ENCODE measurements at regions not wholly inside any gene's neighbourhood (a gene's known extent, or its start where the extent isn't known, plus 50 kb on each side); places are given as distances from the start of the nearest gene placed in this dataset.

DNA sequence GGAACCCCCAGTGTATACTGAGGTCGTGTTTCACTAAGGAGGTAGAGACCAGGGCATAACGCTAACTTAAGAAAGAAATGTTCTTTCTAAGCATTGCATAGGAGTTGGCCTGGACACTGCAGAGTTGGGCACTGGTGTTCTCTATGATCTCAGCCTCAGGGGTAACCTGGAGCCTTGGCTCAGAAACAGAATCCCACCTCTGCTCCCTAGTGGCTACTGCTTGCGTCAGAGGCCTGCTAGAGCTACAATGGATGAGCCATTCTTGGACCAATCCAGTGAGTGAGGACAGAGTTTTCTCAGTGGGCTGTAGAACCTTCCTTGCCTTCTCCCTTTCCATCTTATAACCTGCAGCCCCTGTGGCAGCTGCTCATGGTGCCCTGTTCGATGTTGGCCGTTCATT lies 324.4 kb upstream of the CELF4 start:
- Mint-ChIP-seq H3K9me3 (no peaks in the 10 kb centered on the region), H3K36me3 (ENCODE audit: low read depth) (no peaks in the 10 kb centered on the region), H3K4me3 (no peak overlapping the region), H3K27me3 (ENCODE audit: insufficient read depth) (no peaks in the 10 kb centered on the region), H3K4me1 (ENCODE audit: low read depth) (no peaks in the 10 kb centered on the region), H3K27ac (no peak overlapping the region)
- intact Hi-C loops (cut with micrococcal nuclease) = no loop called here
- no peak for DNase-seq (ENCODE audit: low spot score)

- no peak for DNase-seq (ENCODE audit: low spot score)
- Mint-ChIP-seq H3K9me3 (no peaks in the 10 kb centered on the region), H3K27ac (no peak overlapping the region), H3K4me3 (no peak overlapping the region), H3K27me3 (ENCODE audit: insufficient read depth) (no peaks in the 10 kb centered on the region), H3K4me1 (ENCODE audit: low read depth) (no peaks in the 10 kb centered on the region), H3K36me3 (ENCODE audit: low read depth) (no peaks in the 10 kb centered on the region)
- intact Hi-C loops (cut with micrococcal nuclease) = no loop called here
Measured at GRCh38 chr18:37874721-37875120, 309.1 kb upstream of the CELF4 start.

GRCh38 chr18:37873416-37873815 lies 307.8 kb upstream of the CELF4 start:
- no peak overlapping the region for H3K27ac Mint-ChIP-seq
- DNase-seq (ENCODE audit: low spot score) = no peak
- no peaks in the 10 kb centered on the region for H3K4me1 Mint-ChIP-seq (ENCODE audit: low read depth)
- H3K36me3 Mint-ChIP-seq (ENCODE audit: low read depth) = no peaks in the 10 kb centered on the region
- H3K4me3 Mint-ChIP-seq = no peak overlapping the region
- intact Hi-C loops (cut with micrococcal nuclease) = no loop called here
- no peaks in the 10 kb centered on the region for H3K9me3 Mint-ChIP-seq
- H3K27me3 Mint-ChIP-seq (ENCODE audit: insufficient read depth) = no peaks in the 10 kb centered on the region

DNA sequence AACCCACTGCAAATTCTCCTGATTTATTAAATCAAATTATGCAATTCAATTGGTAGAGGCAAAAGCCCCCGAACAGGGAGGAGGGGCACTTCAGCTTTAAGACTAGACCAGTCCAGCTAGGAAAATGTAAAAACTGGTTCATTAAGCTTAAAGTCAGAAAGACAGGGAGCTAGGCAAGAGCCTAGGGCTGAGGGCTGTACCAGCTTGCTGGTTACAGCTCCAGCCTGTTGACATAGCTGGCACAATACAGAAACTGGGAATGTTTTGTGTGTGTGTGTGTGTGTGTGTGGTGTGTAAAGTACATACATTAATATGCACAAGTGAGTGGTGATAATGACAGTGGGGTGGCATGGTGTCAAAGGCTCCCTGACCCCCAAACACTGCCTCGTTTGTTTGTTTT lies 307.0 kb upstream of the CELF4 start:
- Mint-ChIP-seq H3K27ac (no peak overlapping the region), H3K4me1 (ENCODE audit: low read depth) (no peaks in the 10 kb centered on the region), H3K4me3 (no peak overlapping the region), H3K9me3 (no peaks in the 10 kb centered on the region), H3K36me3 (ENCODE audit: low read depth) (no peaks in the 10 kb centered on the region), H3K27me3 (ENCODE audit: insufficient read depth) (no peaks in the 10 kb centered on the region)
- DNase-seq (ENCODE audit: low spot score) = no peak
- intact Hi-C loops (cut with micrococcal nuclease) = no loop called here

- H3K9me3 Mint-ChIP-seq = no peaks in the 10 kb centered on the region
- no peak overlapping the region for H3K4me3 Mint-ChIP-seq
- intact Hi-C loops (cut with micrococcal nuclease) = no loop called here
- H3K27ac Mint-ChIP-seq = no peak overlapping the region
- no peak for DNase-seq (ENCODE audit: low spot score)
- no peaks in the 10 kb centered on the region for H3K4me1 Mint-ChIP-seq (ENCODE audit: low read depth)
- H3K36me3 Mint-ChIP-seq (ENCODE audit: low read depth) = no peaks in the 10 kb centered on the region
- H3K27me3 Mint-ChIP-seq (ENCODE audit: insufficient read depth) = no peaks in the 10 kb centered on the region
Measured at GRCh38 chr18:37871561-37871960, 306.0 kb upstream of the CELF4 start.

GRCh38 chr18:37869051-37869450 lies 303.5 kb upstream of the CELF4 start:
- intact Hi-C loops (cut with micrococcal nuclease) = no loop called here
- no peak for DNase-seq (ENCODE audit: low spot score)
- H3K27ac Mint-ChIP-seq = no peak overlapping the region
- H3K4me3 Mint-ChIP-seq = no peak overlapping the region
- H3K4me1 Mint-ChIP-seq (ENCODE audit: low read depth) = no peaks in the 10 kb centered on the region
- H3K27me3 Mint-ChIP-seq (ENCODE audit: insufficient read depth) = no peaks in the 10 kb centered on the region
- H3K9me3 Mint-ChIP-seq = no peaks in the 10 kb centered on the region
- H3K36me3 Mint-ChIP-seq (ENCODE audit: low read depth) = no peaks in the 10 kb centered on the region

DNA sequence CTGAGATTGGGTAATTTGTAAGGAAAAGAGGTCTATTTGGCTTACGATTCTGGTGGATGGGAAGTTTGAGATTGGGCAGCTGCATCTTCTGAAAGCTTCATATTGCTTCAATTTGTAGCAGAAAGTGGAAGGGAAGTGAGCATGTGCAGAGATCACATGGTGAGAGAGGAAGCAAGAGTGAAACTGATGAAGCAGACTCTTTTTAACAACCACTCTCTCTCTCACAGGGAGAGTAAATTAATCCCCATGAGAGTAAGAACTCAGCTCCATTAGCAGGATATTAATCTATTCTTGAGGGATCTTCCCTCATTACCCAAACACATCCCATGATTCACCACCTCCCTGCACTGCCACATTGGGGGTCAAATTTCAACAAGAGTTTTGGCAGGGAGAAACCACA lies 298.5 kb upstream of the CELF4 start:
- H3K9me3 Mint-ChIP-seq = peaks cover 9% of the 10 kb centered on the region

DNA sequence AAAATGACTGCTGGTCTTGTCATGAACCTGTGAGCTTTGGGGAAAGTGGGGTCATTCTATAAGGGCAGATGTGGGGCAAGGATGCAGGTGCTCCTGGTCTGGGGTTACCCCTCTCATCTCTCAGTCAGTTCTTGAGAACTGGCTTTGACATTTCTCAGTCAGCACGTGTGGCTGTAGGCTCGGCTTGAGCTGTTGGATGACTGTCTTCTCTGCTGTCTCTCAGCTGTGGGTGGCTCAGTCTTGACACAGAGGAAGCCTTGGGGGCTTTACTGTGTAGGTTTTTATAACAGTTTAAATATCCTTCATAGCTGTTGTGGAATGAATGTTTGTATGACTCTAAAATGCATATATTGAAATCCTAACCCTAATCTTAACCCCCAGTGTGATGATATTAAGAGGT lies 296.4 kb upstream of the CELF4 start:
- Mint-ChIP-seq H3K27ac (no peak overlapping the region), H3K4me1 (ENCODE audit: low read depth) (no peaks in the 10 kb centered on the region), H3K9me3 (peaks cover 9% of the 10 kb centered on the region), H3K27me3 (ENCODE audit: insufficient read depth) (no peaks in the 10 kb centered on the region), H3K4me3 (no peak overlapping the region), H3K36me3 (ENCODE audit: low read depth) (no peaks in the 10 kb centered on the region)
- intact Hi-C loops (cut with micrococcal nuclease) = no loop called here
- no peak for DNase-seq (ENCODE audit: low spot score)

More for the DNA sequence above, 298.5 kb upstream of the CELF4 start:
- Mint-ChIP-seq H3K4me1 (ENCODE audit: low read depth) (no peaks in the 10 kb centered on the region), H3K27ac (no peak overlapping the region), H3K36me3 (ENCODE audit: low read depth) (no peaks in the 10 kb centered on the region), H3K27me3 (ENCODE audit: insufficient read depth) (no peaks in the 10 kb centered on the region), H3K4me3 (no peak overlapping the region)
- DNase-seq (ENCODE audit: low spot score) = no peak
- intact Hi-C loops (cut with micrococcal nuclease) = no loop called here

DNA sequence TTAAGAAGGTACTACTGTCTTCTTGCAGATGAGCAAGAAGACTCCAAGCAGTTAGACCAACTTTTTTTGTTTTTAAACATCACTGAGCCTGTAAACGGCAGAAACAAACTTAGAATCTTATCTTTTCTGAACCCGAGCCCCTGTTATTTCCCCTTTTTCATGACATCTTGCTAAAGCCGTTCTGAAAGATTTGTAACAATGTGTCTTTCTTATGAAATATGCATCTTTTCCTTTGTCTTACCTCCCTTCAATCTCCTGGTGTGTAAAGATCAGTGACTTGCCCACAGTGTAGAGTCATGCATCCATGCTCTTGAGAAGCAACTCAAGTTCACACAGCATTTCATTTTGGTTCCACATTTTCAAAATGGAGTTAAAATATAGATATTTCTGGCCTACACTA lies 288.8 kb upstream of the CELF4 start:
- intact Hi-C loops (cut with micrococcal nuclease) = no loop called here
- Mint-ChIP-seq H3K27ac (no peak overlapping the region), H3K4me1 (ENCODE audit: low read depth) (no peaks in the 10 kb centered on the region), H3K27me3 (ENCODE audit: insufficient read depth) (no peaks in the 10 kb centered on the region), H3K9me3 (peaks cover 3% of the 10 kb centered on the region), H3K4me3 (no peak overlapping the region), H3K36me3 (ENCODE audit: low read depth) (no peaks in the 10 kb centered on the region)
- DNase-seq (ENCODE audit: low spot score) = no peak

GRCh38 chr18:37853706-37854105 lies 288.1 kb upstream of the CELF4 start:
- DNase-seq (ENCODE audit: low spot score) = no peak
- no peak overlapping the region for H3K27ac Mint-ChIP-seq
- peaks cover 3% of the 10 kb centered on the region for H3K9me3 Mint-ChIP-seq
- no peaks in the 10 kb centered on the region for H3K27me3 Mint-ChIP-seq (ENCODE audit: insufficient read depth)
- no peak overlapping the region for H3K4me3 Mint-ChIP-seq
- H3K36me3 Mint-ChIP-seq (ENCODE audit: low read depth) = no peaks in the 10 kb centered on the region
- H3K4me1 Mint-ChIP-seq (ENCODE audit: low read depth) = no peaks in the 10 kb centered on the region
- intact Hi-C loops (cut with micrococcal nuclease) = no loop called here

DNA sequence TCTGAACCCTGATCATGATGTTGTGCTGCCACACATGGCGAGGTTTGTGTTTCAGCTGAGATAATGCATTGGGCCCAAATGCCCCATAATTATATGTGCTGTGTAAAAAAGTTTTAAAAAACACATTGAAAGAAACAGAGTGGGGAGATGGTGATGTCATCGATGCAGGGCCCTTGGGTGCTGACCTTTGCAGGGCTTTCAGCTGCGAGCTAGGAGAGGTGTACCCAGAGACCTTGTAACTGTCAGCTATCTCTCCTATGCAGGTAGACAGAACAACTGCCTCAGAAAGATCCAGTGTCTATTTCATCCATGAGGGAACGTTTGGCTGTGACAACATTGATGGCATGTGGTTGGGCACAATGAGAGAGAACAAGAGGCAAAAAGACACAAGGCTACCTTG lies 286.9 kb upstream of the CELF4 start:
- no peak overlapping the region for H3K4me3 Mint-ChIP-seq
- peaks cover 3% of the 10 kb centered on the region for H3K9me3 Mint-ChIP-seq
- no peaks in the 10 kb centered on the region for H3K27me3 Mint-ChIP-seq (ENCODE audit: insufficient read depth)
- intact Hi-C loops (cut with micrococcal nuclease) = no loop called here
- no peak for DNase-seq (ENCODE audit: low spot score)
- H3K27ac Mint-ChIP-seq = no peak overlapping the region
- H3K36me3 Mint-ChIP-seq (ENCODE audit: low read depth) = no peaks in the 10 kb centered on the region
- H3K4me1 Mint-ChIP-seq (ENCODE audit: low read depth) = no peaks in the 10 kb centered on the region

DNA sequence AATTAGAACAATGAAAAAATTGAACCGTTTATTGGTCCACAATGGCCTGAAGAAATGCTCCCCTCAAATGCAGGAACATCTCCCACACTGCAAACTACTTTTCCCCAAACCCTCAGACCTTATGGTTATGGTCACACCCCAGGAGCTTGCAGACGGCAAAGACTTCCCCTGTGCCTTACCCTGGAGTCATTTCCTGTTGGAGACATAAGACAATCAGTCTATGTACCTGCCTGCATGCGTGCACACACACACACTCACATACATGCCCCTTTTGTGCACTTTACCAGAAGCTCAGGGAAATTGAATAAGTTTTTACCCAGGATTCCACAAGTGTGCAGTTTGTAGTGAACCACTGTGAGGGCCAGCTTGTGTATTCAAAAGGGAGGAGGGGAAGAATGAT lies 281.9 kb upstream of the CELF4 start:
- Mint-ChIP-seq H3K36me3 (ENCODE audit: low read depth) (no peaks in the 10 kb centered on the region), H3K4me1 (ENCODE audit: low read depth) (no peaks in the 10 kb centered on the region), H3K27me3 (ENCODE audit: insufficient read depth) (no peaks in the 10 kb centered on the region), H3K9me3 (no peaks in the 10 kb centered on the region), H3K27ac (no peak overlapping the region), H3K4me3 (no peak overlapping the region)
- intact Hi-C loops (cut with micrococcal nuclease) = no loop called here
- no peak for DNase-seq (ENCODE audit: low spot score)

DNA sequence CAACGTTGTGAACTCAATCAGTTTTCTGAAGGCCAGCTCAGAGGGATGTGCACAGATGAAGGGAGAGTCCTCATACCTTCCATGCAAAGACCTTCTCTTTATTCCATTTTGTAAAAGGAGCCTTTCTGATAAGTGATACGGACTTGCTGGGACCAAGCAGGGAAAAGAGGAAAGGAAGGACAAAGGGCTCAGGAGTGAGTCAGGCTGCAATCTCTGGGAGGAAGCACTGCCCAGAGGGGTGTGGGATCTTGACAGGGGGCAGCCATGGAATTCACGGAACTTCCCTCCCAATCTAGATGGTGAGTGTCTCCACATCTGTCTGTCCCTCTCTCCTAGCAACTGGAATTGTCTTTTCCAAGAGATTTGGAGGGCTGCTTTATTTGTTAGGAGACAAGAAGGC lies 281.4 kb upstream of the CELF4 start:
- no peaks in the 10 kb centered on the region for H3K4me1 Mint-ChIP-seq (ENCODE audit: low read depth)
- no peaks in the 10 kb centered on the region for H3K36me3 Mint-ChIP-seq (ENCODE audit: low read depth)
- intact Hi-C loops (cut with micrococcal nuclease) = no loop called here
- no peaks in the 10 kb centered on the region for H3K9me3 Mint-ChIP-seq
- no peak for DNase-seq (ENCODE audit: low spot score)
- H3K27me3 Mint-ChIP-seq (ENCODE audit: insufficient read depth) = no peaks in the 10 kb centered on the region
- H3K27ac Mint-ChIP-seq = no peak overlapping the region
- no peak overlapping the region for H3K4me3 Mint-ChIP-seq

DNA sequence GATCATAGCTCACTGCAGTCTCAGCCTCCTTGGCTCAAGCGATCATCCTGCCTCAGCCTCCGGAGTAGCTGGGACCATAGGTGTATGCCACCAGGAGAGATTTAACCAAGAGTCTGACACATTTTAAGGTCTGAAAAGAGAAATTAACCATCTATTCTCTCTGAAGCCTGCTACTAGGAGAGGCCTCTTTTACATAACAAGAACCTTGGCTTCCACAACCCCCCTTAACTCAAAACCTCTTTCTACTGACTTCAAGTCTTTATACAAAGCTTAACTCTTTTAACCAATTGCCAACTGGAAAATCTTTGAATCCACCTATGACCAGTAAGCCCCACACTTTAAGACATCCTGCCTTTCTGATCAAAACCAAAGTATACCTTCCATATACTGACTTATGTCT lies 279.9 kb upstream of the CELF4 start:
- no peaks in the 10 kb centered on the region for H3K36me3 Mint-ChIP-seq (ENCODE audit: low read depth)
- H3K27me3 Mint-ChIP-seq (ENCODE audit: insufficient read depth) = no peaks in the 10 kb centered on the region
- H3K4me1 Mint-ChIP-seq (ENCODE audit: low read depth) = no peaks in the 10 kb centered on the region
- H3K4me3 Mint-ChIP-seq = no peak overlapping the region
- DNase-seq (ENCODE audit: low spot score) = no peak
- intact Hi-C loops (cut with micrococcal nuclease) = no loop called here
- no peak overlapping the region for H3K27ac Mint-ChIP-seq
- no peaks in the 10 kb centered on the region for H3K9me3 Mint-ChIP-seq

Measured in activated T-helper 1 cell treated with anti-CD3 and anti-CD28 coated beads, Interleukin-12 subunit alpha, Interleukin-12 subunit beta, Interleukin-2, Interleukin-4 antibody, amounts not matched to agents 30 ng/mL and 10 ng/mL and 1 ng/mL, durations not matched to agents 14 hours and 24 hours and 36 hours (primary cell).